H1 (cell line): ENCODE measurements at regions not wholly inside any gene's neighbourhood (a gene's known extent, or its start where the extent isn't known, plus 50 kb on each side); places are given as distances from the start of the nearest gene placed in this dataset.

Experiments used
- CTCF ChIA-PET: fragments of 300-600 bp; sonication (Branson Sonifier 250); formaldehyde crosslinking; loops from one replicate; lab custom pipeline; 2021; ENCODE audit not compliant: partially characterized antibody; lab: Charles Lee
- POLR2A ChIA-PET: fragments of 300-600 bp; sonication (Branson Sonifier 250); formaldehyde crosslinking; loops from one replicate; lab custom pipeline; 2021; ENCODE audit warnings: inconsistent platforms; ENCODE audit not compliant: partially characterized antibody; lab: Charles Lee
- DNase-seq, 2 experiments: peaks; one replicate each; pipeline versions ENCODE4 v3.0.0 to v3.0.0-alpha.2; 2010 to 2022; ENCODE audit warnings: low spot score in 2 of 2, low read depth in 1 of 2, mixed read lengths in 1 of 2
- FAIRE-seq: peaks from 2 replicates; lab custom pipeline; 2011; peaks lifted over from hg19 to GRCh38; lab: Jason Lieb, UNC
- H2AFZ ChIP-seq: 2 replicates; pipeline ENCODE4 v1.8.1; 2012; ENCODE audit warnings: low read length, inconsistent platforms
- H2AK5ac ChIP-seq: 2 replicates; pipeline ENCODE4 v1.6.1; 2013; ENCODE audit warnings: low read depth, low read length
- H2BK120ac ChIP-seq: replicated peaks from 2 replicates; pipeline ENCODE3; 2013; ENCODE audit warnings: low read depth, low read length, inconsistent platforms
- H2BK12ac ChIP-seq: 2 replicates; pipeline ENCODE4 v1.6.1; 2013; ENCODE audit warnings: low read depth, low read length
- H2BK15ac ChIP-seq: 2 replicates; pipeline ENCODE4 v1.6.1; 2013; ENCODE audit warnings: low read length
- H2BK20ac ChIP-seq: 2 replicates; pipeline ENCODE4 v1.6.1; 2013; ENCODE audit warnings: low read length
- H2BK5ac ChIP-seq: 2 replicates; pipeline ENCODE4 v1.6.1; 2013; ENCODE audit warnings: low read depth, low read length
- H3K14ac ChIP-seq: 2 replicates; pipeline ENCODE4 v1.6.1; 2013; ENCODE audit warnings: inconsistent platforms; ENCODE audit not compliant: insufficient read length
- H3K18ac ChIP-seq: 2 replicates; pipeline ENCODE4 v1.6.1; 2013; ENCODE audit warnings: low read length; ENCODE audit errors: extremely low read depth
- H3K23ac ChIP-seq: 2 replicates; pipeline ENCODE4 v1.6.1; 2013; ENCODE audit warnings: inconsistent platforms; ENCODE audit not compliant: insufficient read length
- H3K23me2 ChIP-seq: 2 replicates; pipeline ENCODE4 v1.6.1; 2013; ENCODE audit warnings: low read depth, low read length
- H3K27ac ChIP-seq: 2 replicates; pipeline ENCODE4 v1.6.1; 2011; ENCODE audit warnings: low read depth, low read length, inconsistent platforms
- H3K27me3 ChIP-seq, 4 experiments: replicated peaks in 1 of 4; 1 replicate in 1 of 4; 2 replicates in 3 of 4; pipeline versions ENCODE4 v1.6.1 to v1.8.1; 2011 to 2013; ENCODE audit warnings: low read length in 3 of 4, mild to moderate bottlenecking in 3 of 4, inconsistent platforms in 2 of 4, mixed read lengths in 2 of 4, moderate library complexity in 1 of 4; ENCODE audit not compliant: control insufficient read depth in 3 of 4, insufficient read depth in 3 of 4; ENCODE audit errors: extremely low read depth in 1 of 4
- H3K36me3 ChIP-seq, 4 experiments: 2 replicates each; pipeline versions ENCODE4 v1.6.1 to v1.8.1; 2011 to 2013; ENCODE audit warnings: mild to moderate bottlenecking in 4 of 4, low read length in 3 of 4, moderate library complexity in 2 of 4, control low read depth in 1 of 4, inconsistent platforms in 1 of 4; ENCODE audit not compliant: insufficient read depth in 4 of 4, control insufficient read depth in 2 of 4
- H3K4ac ChIP-seq: replicated peaks from 2 replicates; pipeline ENCODE3; 2013; ENCODE audit warnings: low read length, low read depth, mixed read lengths, inconsistent platforms; ENCODE audit not compliant: insufficient read length
- H3K4me1 ChIP-seq, 4 experiments: replicated peaks in 1 of 4; 1 replicate in 1 of 4; 2 replicates in 3 of 4; pipeline versions ENCODE4 v1.6.1 to v1.8.1; 2011 to 2013; ENCODE audit warnings: low read length in 3 of 4, inconsistent platforms in 2 of 4, mixed read lengths in 1 of 4; ENCODE audit not compliant: insufficient read depth in 4 of 4, control insufficient read depth in 3 of 4
- H3K4me2 ChIP-seq, 2 experiments: 2 replicates each; pipeline versions ENCODE4 v1.6.1 to v1.8.1; 2011 to 2013; ENCODE audit warnings: low read depth in 2 of 2, low read length in 2 of 2, control low read depth in 1 of 2, inconsistent platforms in 1 of 2, mild to moderate bottlenecking in 1 of 2; ENCODE audit not compliant: insufficient read depth in 1 of 2
- H3K4me3 ChIP-seq, 4 experiments: fragments of 200-600, 300-600 bp in 1 of 4; sonication (generic), shearing (Covaris generic), sonication (Bioruptor Twin) in 1 of 4; 2 replicates each; pipeline versions ENCODE4 v1.5.1 to v1.8.1; 2011 to 2016; ENCODE audit warnings: low read length in 4 of 4, low read depth in 3 of 4, control low read depth in 2 of 4, inconsistent platforms in 2 of 4, mild to moderate bottlenecking in 2 of 4, mixed read lengths in 1 of 4, moderate library complexity in 1 of 4; ENCODE audit not compliant: insufficient read depth in 2 of 4; ENCODE audit errors: extremely low read depth in 1 of 4
- H3K56ac ChIP-seq: replicated peaks from 2 replicates; pipeline ENCODE3; 2013; ENCODE audit warnings: low read depth, mild to moderate bottlenecking, mixed read lengths, low read length, inconsistent platforms; ENCODE audit not compliant: insufficient read length
- H3K79me1 ChIP-seq: 2 replicates; pipeline ENCODE4 v1.6.1; 2013; ENCODE audit warnings: low read depth, low read length, control low read depth
- H3K79me2 ChIP-seq, 2 experiments: 2 replicates each; pipeline versions ENCODE4 v1.6.1 to v1.8.1; 2012 to 2013; ENCODE audit warnings: low read length in 2 of 2, mild to moderate bottlenecking in 2 of 2, inconsistent platforms in 1 of 2; ENCODE audit not compliant: insufficient read depth in 2 of 2, control insufficient read depth in 1 of 2
- H3K9ac ChIP-seq, 4 experiments: replicated peaks in 1 of 4; 1 replicate in 1 of 4; 2 replicates in 3 of 4; pipeline versions ENCODE4 v1.6.1 to v1.8.1; 2011 to 2013; ENCODE audit warnings: low read depth in 3 of 4, low read length in 3 of 4, control low read depth in 2 of 4, mild to moderate bottlenecking in 2 of 4, moderate library complexity in 2 of 4, inconsistent platforms in 1 of 4; ENCODE audit errors: extremely low read depth in 1 of 4
- H3K9me3 ChIP-seq, 2 experiments: 2 replicates each; pipeline versions ENCODE4 v1.6.1 to v1.8.1; 2012 to 2013; ENCODE audit warnings: mild to moderate bottlenecking in 2 of 2, moderate library complexity in 2 of 2, control low read depth in 1 of 2, inconsistent platforms in 1 of 2, low read depth in 1 of 2, low read length in 1 of 2, mixed read lengths in 1 of 2; ENCODE audit not compliant: insufficient read depth in 2 of 2
- H4K20me1 ChIP-seq, 2 experiments: replicated peaks in 1 of 2; 2 replicates each; pipeline versions ENCODE3 to v1.8.1; 2011 to 2013; ENCODE audit warnings: inconsistent platforms in 2 of 2, low read length in 2 of 2, mild to moderate bottlenecking in 1 of 2; ENCODE audit not compliant: insufficient read depth in 2 of 2, control insufficient read depth in 1 of 2
- H4K5ac ChIP-seq: 2 replicates; pipeline ENCODE4 v1.6.1; 2013; ENCODE audit warnings: low read length, low read depth, mixed read lengths, inconsistent platforms; ENCODE audit not compliant: insufficient read length
- H4K8ac ChIP-seq: 2 replicates; pipeline ENCODE4 v1.8.0; 2013; ENCODE audit warnings: mild to moderate bottlenecking, moderate library complexity, low read length, inconsistent platforms; ENCODE audit not compliant: insufficient read depth; ENCODE audit errors: extremely low read depth
- H4K91ac ChIP-seq: replicated peaks from 2 replicates; pipeline ENCODE3; 2013; ENCODE audit warnings: low read length, mixed read lengths, inconsistent platforms; ENCODE audit not compliant: insufficient read length
- CHD2 ChIP-seq: IDR thresholded peaks from 2 replicates; pipeline ENCODE4 v1.6.1; 2012; ENCODE audit warnings: low read length, improper control_type of control experiment
- KDM1A ChIP-seq: fragments of 200-600, 300-600 bp; sonication (generic); IDR thresholded peaks from 2 replicates; pipeline ENCODE4 v1.7.1; 2016; ENCODE audit warnings: mild to moderate bottlenecking, low read length, borderline replicate concordance
- NRF1 ChIP-seq: IDR thresholded peaks from 2 replicates; pipeline ENCODE4 v1.6.1; 2011; ENCODE audit warnings: mild to moderate bottlenecking, low read depth, low read length, improper control_type of control experiment
- SIX5 ChIP-seq: IDR thresholded peaks from 2 replicates; pipeline ENCODE4 v1.6.1; 2011; ENCODE audit warnings: mild to moderate bottlenecking, low read depth, low read length
- WGBS, 2 experiments: shearing (Covaris generic) in 1 of 2; methylation state at CpG; one replicate each; pipeline versions ENCODE4 v1.1.6 to v1.1.7; 2013 to 2015; ENCODE audit warnings: low lambda C conversion rate in 2 of 2, mixed read lengths in 2 of 2, inconsistent platforms in 1 of 2, low coverage in 1 of 2, missing lambda C conversion rate in 1 of 2; ENCODE audit not compliant: insufficient replicate concordance in 2 of 2, insufficient coverage in 1 of 2, insufficient read length in 1 of 2; ENCODE audit errors: extremely low coverage in 1 of 2, missing lambda C conversion rate in 1 of 2; 5-methylcytosine and 5-hydroxymethylcytosine counted together

GRCh38 chr15:58313304-58313703 is 118.5 kb upstream of the LIPC start:
- CTCF ChIA-PET, result no interaction called here

More at GRCh38 chr15:58313304-58313703, 118.5 kb upstream of the LIPC start:
- Histone ChIP-seq H3K36me3 (no peaks in the 10 kb centered on the region), H4K5ac (no peak overlapping the region), H3K4me2 (no peak overlapping the region), H4K8ac (no peak overlapping the region), H3K9ac (no peak overlapping the region), H2BK5ac (no peak overlapping the region), H3K27ac (no peak overlapping the region; the same call in 1 of the 2 replicates), H3K79me2 (no peaks in the 10 kb centered on the region), H2BK12ac (no peak overlapping the region), H3K23ac (no peak overlapping the region), H4K91ac (no peak overlapping the region), H3K4me1 (no peaks in the 10 kb centered on the region), H4K20me1 (no peaks in the 10 kb centered on the region), H3K56ac (no peak overlapping the region), H2BK120ac (no peak overlapping the region), H3K4ac (no peak overlapping the region), H3K4me3 (no peak overlapping the region), H2AK5ac (no peak overlapping the region), H2BK15ac (no peak overlapping the region), H2AFZ (no peak overlapping the region), H3K23me2 (no peaks in the 10 kb centered on the region), H3K14ac (no peak overlapping the region), H3K27me3 (no peaks in the 10 kb centered on the region), H3K79me1 (no peaks in the 10 kb centered on the region), H3K9me3 (no peaks in the 10 kb centered on the region), H3K18ac (no peak overlapping the region), H2BK20ac (no peak overlapping the region)
- FAIRE-seq, result no peak
- no peak for TF ChIP-seq CHD2
- TF ChIP-seq SIX5, result no peak
- no peak for TF ChIP-seq KDM1A
- no peak for TF ChIP-seq NRF1
- POLR2A ChIA-PET, result no interaction called here
- DNase-seq, result no peak
- WGBS, 2 experiments, result 84% methylated on average over 5 of the region's 5 CpGs; no CpG with 5 or more reads in 1 of the 2 experiments
